Lung microvascular endothelial cell (primary cell): ENCODE measurements at regions not wholly inside any gene's neighbourhood (a gene's known extent, or its start where the extent isn't known, plus 50 kb on each side); places are given as distances from the start of the nearest gene placed in this dataset.

Experiments
- DNase-seq, 2 donors: peaks; one replicate each; pipeline versions ENCODE4 v3.0.0 to v3.0.0-alpha.2; 2010; ENCODE audit warnings: low read depth in 2 of 2

- DNase-seq = no peak
Observed at GRCh38 chr2:105625632-105626031, 119.1 kb upstream of the NCK2 start.

- DNase-seq = no peak
Observed at GRCh38 chr2:105621038-105621437, 123.7 kb upstream of the NCK2 start.

- DNase-seq = no peak
Observed at GRCh38 chr2:105618351-105618659, 126.4 kb upstream of the NCK2 start.

DNA sequence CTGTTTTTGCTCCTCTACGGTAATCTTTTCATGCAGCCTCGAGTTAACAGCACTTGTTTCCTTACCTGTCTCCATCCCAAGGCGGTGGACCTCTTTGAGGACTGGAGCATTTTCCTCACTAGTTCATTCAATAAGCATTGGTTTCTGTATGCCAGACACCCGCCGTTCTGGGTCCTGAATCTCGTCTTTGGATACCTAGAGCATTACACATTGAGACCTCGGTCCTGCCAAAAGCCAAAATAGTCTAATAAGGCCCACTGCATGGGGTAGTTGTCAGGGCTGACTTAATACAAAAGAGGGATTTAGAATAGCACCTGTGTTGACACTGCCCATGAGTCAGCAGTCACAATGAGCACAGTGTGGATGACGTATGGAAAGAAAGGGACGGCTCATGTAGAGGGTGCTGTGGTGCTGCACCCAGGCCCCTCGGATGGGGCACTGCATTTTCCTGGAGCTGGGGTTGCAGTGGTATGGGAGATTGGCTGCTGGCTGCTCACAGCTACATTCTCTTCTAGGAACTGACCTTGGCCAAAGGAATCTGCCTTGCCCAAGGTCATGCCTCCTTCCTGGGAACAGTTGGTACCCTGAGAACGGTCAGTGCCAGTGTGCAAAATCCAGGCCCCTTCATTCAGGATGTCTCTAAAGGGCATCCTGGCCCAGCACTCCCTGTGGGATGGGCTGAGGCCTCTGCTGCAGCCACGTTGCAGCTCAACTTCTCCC lies 126.9 kb upstream of the NCK2 start:
- no peak for DNase-seq

- DNase-seq = no peak
Observed at GRCh38 chr2:105615305-105615704, 129.4 kb upstream of the NCK2 start.

DNA sequence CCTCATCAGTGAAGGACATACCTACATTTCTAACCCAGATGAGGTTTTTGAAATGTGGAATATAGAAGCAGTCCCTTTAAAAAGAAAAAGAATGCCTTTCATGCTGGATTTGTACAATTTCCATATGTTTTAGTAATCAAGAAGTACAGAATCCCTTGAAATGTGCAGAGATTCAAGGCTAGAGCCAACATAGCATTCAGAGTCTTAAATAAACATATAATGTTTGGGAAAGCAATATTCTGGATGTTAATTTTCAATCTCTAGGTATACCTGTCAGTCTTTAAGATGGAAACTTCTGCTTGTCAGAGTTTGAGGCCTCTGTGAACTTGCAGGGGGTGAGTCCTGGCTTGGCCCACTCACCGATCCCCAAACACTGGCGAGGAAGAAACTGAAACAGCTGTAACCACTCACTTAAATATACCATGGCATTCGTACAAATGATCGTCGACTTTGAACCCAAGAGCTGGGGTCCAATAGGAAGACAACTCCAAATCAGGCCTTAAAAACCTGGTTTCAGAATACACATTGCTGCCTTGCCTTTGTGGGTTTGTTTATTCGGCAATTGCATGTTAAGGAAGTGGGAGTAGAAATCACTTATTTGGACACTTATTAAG lies 132.8 kb upstream of the NCK2 start:
- no peak for DNase-seq

GRCh38 chr2:105611333-105611637 lies 133.4 kb upstream of the NCK2 start:
- DNase-seq = no peak

DNA sequence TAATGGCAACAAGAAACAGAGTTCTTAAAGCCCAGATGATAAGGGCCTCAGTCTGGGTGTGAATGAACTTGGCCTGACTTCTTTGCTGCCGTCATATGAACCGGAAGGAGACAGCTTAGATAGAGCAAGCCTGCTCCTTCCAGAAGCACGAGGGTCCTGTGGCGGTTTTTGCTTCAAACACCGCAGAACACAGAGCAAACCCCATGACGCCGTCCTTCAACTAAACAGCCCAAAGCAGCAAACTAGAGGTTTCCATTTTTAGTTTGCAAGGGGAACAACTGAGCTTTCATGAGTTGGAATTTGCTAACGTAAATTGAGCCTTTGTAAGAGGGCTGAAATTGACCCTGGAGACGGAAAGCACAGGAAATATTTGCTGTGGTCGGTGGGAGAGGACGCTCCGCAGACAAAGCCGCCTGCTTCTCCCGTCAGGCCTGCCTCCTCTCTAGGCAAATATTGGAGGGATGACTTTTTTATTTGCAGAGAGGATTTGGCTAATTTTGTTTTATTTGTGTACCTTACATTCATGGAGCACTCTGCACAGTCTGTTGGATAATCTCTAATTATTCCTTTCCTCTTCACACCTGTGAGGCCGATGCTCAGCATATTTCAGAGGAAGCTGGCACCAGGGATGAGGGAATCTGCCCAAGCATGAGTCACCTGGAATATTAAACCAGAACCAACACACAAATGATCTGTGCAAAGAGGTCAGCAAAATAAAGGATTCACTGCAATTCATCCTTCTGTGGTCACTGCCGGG lies 134.0 kb upstream of the NCK2 start:
- DNase-seq = no peak

DNA sequence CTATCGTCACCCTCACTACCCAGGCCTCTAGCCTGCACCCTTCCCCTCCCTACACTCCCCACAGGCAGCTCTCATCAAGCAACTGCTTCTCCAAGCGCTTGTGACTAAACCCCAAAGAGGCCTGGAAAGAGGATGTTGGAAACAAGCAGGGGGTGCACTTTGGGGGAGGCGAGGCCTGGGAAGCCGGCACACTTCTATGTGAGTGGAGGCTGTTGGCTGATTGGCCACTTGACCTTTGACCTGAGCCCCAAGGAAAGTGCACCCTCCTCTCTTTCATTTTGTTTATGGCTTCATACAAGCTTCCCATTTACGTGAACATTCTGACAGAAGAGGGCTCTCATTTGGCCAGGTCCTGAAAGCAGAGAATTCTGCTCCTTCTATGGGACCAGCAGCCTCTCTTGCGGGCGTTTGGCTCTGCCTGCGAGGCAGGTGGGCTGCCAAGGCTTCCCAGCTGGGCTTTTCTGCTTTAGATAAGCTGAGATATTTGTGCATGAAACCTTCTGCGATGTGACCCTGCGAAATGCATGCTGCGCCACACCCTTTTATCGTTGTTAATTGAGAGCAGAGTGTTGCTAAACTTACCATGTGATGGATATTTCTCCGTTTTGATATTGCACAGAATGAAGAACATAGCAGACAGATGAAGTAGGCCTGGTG lies 134.8 kb upstream of the NCK2 start:
- DNase-seq = no peak

DNA sequence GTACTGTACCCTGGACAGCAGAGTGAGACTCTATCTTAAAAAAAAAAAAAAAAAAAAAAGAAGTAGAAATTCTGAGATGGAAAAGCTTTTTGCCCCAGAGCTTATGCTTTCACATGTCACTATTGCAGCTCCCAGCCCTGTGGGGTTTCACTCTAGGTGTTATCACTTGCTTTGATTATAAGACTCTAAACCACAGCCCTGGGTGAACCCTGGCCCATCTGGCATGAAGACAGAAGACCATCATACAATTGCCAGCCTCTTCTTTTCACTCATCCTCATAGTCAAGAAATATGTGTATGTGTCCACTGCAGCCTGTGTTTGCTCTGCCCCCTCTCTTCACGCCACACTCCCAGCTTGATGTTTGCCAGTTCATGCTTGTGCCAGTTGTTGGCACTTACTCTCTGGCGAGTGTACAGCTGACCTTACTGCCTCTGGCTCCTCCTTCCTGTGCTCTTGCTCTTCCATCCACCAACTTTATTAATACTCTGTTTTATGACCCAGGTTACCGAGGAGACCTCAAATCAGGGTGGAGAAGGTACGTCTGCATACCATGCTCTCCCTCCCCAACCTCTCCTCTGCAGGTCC lies 136.7 kb upstream of the NCK2 start:
- no peak for DNase-seq

- DNase-seq = no peak
Observed at GRCh38 chr2:105606081-105606480, 138.6 kb upstream of the NCK2 start.

DNA sequence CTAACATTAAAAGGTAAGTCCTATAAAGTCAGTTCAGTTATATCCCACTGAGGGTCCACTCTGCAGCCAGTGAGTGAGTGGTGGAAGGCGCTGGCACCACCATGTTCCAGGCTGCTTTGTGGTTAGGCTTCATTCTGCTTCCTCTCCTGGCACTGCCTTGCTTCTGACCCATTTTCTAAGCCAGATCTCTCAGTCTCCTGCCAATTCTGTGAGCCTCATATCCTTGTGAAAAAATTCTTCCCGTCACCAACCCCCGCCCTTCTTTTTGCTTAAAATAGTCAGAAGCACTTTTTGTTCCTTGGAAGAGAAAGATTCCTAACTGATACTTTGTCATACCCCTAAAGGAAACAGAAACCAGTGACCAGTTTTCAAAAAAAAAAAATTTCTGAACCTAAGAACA lies 139.8 kb upstream of the NCK2 start:
- DNase-seq = no peak

DNA sequence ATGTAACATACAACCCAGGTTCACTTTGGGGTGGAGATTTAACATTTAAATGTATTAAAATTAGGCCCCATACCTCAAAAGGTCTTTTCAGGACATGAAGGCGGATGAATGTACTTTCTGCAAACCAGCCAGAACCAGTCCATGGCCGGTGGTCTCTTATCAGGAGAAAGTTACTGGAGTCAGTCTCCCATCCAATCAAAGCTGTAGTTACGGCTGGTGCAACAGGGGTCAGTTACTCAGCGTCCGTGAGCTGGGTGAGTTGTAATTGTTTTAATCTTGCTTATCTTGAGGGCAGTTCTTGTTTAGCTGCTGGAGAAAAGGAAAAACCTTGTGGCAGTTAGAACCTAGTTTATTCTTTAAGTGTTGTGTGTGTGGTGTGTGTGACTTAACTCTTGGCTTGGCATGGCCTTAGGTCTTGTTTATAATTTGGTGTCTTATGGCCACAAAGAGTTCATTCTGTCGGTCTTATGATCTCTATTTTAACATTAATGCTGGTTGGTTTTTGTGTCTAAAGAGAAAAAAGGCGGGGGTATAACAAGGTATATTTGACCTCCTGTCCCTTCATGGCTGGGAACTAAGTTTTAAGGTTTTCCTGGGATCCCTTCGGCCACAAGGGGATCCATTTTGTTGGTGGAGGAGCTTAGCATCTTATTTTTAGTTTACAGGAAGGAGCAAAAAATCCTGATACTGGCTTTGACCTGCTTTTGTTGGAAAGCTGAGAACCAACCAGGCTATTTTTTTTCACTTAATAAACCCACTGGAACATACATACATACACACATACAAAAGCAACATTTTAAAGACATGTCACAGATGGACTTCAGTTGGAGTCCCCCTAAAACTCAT lies 143.5 kb upstream of the NCK2 start:
- no peak for DNase-seq

- DNase-seq = no peak
Observed at GRCh38 chr2:105600602-105600948, 144.1 kb upstream of the NCK2 start.

- DNase-seq = no peak
Observed at GRCh38 chr2:105600037-105600442, 144.7 kb upstream of the NCK2 start.

DNA sequence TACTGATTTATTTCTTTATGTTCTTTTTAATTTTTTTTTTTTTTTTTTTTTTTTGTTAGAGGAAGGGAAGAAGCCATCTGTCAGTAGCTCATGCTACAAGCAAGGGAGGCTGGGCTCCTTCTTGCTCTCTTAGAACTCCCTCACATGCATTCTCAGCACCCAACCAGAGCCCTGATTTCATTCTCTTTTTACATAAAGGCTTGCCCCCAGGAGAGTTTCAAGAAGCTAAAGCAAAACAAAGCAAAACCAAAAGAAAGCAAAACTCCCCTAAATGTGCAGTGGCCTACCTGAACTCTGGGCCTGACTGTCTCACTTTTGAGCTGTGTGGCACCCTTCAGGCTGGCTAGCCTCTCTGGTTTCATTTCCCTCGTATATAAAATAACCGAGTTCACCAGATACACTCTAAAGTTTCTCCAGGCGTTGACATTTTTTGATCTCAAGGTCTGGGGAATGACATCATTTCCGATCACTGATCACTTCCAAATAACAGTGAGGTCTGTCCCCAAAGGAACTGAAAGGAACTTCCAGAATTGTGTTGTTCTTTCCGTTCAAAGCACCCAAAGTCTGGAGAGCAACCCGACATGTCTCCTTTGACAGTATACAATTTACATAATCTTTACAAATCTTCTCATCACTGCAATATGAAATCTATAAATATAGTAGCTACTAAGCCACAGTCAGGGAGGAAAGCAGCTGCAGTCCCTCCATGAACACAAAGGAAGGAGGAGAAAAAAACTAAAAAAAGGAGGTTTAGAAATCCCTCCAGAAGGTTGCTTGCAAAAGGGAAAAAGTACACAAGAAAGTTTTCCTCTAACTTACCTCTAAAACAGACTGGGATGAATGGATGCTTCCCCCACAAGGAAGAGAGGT lies 145.6 kb upstream of the NCK2 start:
- no peak for DNase-seq

DNA sequence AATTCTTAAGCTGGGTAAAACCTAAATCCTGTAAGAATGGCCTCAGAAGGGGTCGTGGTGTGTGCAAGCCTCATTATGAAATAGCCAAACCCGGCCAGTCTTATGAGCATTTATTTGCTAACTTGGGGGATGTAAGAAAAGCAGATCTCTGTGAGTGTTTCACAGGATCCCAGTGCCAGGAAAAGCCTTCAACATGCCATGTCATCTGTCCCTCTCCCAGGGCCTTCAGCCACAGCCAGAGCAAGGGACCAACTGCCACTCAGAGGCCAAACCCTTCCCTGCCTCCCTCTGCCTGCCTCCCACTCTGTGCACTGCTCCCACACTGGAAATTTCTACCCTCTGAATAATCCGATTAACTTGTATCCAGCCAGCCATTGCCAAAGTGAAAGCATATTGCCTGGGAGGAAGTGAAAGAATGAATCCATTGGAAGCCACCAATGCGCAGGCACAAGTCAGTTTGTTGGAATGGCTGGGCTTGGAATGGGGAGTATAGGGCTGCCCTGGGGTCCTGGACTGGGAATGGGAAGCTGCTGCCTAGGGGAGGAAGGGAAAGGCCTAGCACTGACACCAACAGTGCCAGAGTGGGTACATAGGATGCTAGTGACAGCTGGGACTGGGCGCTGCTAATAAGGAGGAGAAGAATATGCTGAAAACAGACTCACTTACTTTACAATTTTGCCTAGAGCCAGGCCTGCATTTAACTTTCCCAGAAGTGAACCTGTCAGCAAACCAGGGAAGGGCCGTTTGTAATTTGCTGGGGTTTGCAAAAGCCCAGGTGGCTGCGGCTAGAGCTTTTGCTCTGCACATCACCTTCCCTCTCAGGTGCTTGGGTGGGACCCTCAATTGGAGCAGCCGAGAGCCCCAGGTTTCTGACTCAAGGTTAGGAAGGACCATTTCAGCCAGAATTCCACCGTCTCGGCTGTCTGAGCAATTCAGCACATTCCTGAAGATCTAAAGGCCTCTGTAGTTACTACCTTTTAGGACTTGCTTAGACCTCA lies 146.6 kb upstream of the NCK2 start:
- no peak for DNase-seq

GRCh38 chr2:105597011-105597805 lies 147.5 kb upstream of the NCK2 start:
- DNase-seq = no peak
